Body of pancreas (tissue), 4 donors: ENCODE measurements at regions not wholly inside any gene's neighbourhood (a gene's known extent, or its start where the extent isn't known, plus 50 kb on each side); places are given as distances from the start of the nearest gene placed in this dataset.

Experiments
- POLR2A ChIP-seq, 3 donors: fragments of 450-650 bp; IDR thresholded peaks; one replicate each; pipeline ENCODE4 v1.6.1; 2016; ENCODE audit warnings: antibody characterized with exemption in 3 of 3, mild to moderate bottlenecking in 2 of 3
- TF ChIP-seq, protein P1 (sequence below), 7 experiments: fragments of 450-650 bp in 4 of 7; fragments of 200-600 bp in 3 of 7; sonication (generic) in 3 of 7; IDR thresholded peaks; one replicate each; pipeline ENCODE4 v1.5.1; 2016 to 2019; ENCODE audit warnings: antibody characterized with exemption in 7 of 7

DNA sequence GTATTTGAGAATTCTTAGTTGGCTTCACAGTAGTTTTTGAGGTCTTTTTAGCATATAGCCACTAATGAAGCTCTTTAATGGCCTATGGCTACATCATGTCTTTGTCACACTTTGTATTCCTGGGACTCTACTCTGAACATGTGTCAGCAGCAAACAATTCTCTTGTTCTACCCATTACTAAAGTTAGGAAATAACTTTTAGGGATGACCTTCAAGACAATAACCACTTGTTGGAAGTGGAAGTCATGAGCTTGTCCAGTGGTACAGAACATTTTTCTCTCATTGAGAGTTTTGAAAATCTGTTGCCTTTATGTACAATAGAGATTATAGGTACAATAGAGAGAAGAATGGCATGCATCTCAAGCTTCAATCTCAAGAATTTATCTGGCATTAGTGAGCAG, 571.6 kb upstream of the JAG1 start:
- TF ChIP-seq, protein P1, sequence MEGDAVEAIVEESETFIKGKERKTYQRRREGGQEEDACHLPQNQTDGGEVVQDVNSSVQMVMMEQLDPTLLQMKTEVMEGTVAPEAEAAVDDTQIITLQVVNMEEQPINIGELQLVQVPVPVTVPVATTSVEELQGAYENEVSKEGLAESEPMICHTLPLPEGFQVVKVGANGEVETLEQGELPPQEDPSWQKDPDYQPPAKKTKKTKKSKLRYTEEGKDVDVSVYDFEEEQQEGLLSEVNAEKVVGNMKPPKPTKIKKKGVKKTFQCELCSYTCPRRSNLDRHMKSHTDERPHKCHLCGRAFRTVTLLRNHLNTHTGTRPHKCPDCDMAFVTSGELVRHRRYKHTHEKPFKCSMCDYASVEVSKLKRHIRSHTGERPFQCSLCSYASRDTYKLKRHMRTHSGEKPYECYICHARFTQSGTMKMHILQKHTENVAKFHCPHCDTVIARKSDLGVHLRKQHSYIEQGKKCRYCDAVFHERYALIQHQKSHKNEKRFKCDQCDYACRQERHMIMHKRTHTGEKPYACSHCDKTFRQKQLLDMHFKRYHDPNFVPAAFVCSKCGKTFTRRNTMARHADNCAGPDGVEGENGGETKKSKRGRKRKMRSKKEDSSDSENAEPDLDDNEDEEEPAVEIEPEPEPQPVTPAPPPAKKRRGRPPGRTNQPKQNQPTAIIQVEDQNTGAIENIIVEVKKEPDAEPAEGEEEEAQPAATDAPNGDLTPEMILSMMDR (IDR thresholded peaks at IDR 0.05) = no peak
- no peak for TF ChIP-seq POLR2A (IDR thresholded peaks at IDR 0.05)
